ENCODE measurements at regions not wholly inside any gene's neighbourhood (a gene's known extent, or its start where the extent isn't known, plus 50 kb on each side); places are given as distances from the start of the nearest gene placed in this dataset.
"Not testable (repeated sequence)": the region's sequence is repeated elsewhere in the genome, so short reads cannot be mapped to it uniquely, and the experiment has no call there.

GRCh38 chr14:66281036-66281776, 205.0 kb upstream of the CCDC196 start:
- Histone ChIP-seq H3K27ac (no peak overlapping the region), H3K4me3 (no peak overlapping the region)

- Histone ChIP-seq H3K4me3 (no peak overlapping the region), H3K27ac (no peak overlapping the region)
These were observed 201.8 kb upstream of the CCDC196 start for GRCh38 chr14:66284346-66284745.

DNA sequence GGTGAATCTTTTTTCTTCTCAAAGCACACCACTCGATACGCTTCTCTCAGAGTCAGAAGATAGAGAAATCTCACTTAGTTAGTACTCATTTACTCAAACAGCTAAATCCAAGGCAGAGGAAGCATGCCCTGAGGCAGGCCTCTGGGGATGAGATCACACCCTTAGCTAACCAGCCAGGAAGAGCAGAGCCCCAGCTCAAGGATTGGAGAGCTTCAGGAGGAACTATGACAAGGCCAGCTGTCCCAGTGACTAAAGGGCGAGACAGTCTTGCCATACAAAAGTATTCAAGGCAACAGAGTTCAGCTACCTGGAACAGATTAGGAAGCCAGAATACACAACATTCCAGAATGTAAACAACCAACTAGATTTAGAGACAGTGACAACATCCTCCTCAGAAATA, 197.7 kb upstream of the CCDC196 start:
- H3K4me3 ChIP-seq = no peak overlapping the region
- H3K27ac ChIP-seq = no peak overlapping the region

- Histone ChIP-seq H3K4me3 (no peak overlapping the region), H3K27ac (no peak overlapping the region)
These were observed 194.4 kb upstream of the CCDC196 start for GRCh38 chr14:66291756-66292155.

DNA sequence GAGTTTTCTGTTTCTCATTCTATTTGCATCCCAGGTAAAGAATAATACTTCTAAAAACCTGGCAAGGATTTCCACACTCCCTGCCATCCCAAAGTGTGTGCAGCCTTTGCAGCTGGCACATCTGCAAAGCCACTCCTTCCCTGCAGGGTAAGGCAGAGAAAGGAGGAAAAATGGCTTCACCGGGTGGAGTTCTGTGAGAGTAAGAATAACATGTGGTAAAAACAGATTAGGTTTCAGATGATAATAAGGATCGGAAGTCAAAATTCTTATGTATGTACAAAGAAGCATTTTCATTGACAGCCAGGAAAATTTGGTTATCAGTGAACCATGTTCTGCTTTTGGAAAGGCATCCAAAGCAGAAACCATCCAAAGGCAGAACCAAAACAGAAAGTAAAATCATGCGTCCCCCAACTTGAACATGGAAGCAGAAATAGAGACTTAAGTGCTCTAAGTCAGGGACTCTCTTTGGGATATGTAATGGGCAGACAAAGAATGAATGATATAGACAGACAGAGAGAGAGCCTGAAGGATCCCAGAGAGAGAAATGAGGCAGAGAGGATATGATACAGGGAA, 192.6 kb upstream of the CCDC196 start:
- Histone ChIP-seq H3K4me3 (no peak overlapping the region), H3K27ac (no peak overlapping the region)

DNA sequence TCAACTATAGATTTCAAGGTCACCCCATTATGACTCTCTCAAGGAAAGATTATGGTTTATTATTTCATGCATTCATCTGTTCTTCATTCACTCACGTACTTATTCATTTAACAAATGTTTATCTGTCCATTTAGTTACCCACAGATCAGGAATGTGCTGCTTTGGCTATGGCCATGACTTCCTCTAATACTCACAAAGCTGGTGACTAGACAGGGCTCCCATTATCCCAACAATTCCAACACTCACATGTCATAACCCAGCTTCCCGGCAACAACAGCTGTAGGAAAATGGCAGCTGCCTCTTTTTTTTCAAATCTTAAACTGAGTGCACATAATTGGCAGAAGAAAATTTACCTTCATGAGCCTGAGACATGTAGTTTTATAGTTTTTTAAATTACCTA, 190.8 kb upstream of the CCDC196 start:
- Histone ChIP-seq H3K27ac (no peak overlapping the region), H3K4me3 (no peak overlapping the region)

DNA sequence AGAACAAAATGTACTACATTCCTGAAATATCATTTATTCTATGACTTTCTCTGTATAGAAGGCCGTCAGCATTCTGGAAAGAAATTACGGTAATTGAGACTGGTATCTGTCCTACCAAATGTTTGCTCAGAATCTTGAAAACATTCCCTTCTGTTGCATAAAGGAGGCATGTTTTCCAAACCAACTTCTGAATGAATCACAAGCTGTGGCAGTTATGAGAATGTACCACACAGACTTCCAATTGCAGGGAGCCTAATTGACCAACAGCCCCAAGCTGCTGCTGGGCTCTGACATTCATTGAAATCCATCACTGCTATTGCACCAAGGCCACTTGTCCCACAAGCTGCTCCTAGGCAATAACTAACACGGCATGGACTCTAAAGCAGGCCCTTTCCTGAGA, 185.3 kb upstream of the CCDC196 start:
- Histone ChIP-seq H3K27ac (no peak overlapping the region), H3K4me3 (no peak overlapping the region)

- Histone ChIP-seq H3K27ac (no peak overlapping the region), H3K4me3 (no peak overlapping the region)
These were observed 180.1 kb upstream of the CCDC196 start for GRCh38 chr14:66306101-66306500.

DNA sequence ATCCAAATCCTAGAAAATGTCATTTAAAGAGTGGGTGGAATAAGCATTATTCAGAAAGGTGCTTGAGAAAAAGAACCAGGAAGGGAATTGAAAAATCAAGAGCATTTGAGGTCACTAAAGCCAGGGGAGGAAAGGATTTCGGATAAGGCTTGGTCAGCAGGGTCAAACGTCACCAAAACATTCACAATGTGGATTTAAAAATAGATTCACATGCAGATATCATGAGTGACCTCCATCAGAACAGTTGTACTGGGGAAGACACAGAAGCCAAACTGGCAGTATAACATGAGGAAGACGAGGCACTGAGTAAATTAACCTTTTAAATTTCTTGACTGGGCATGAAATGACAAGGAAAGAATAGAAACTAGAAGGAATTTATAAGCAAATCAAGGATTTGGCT, 175.1 kb upstream of the CCDC196 start:
- H3K4me3 ChIP-seq = no peak overlapping the region
- no peak overlapping the region for H3K27ac ChIP-seq

DNA sequence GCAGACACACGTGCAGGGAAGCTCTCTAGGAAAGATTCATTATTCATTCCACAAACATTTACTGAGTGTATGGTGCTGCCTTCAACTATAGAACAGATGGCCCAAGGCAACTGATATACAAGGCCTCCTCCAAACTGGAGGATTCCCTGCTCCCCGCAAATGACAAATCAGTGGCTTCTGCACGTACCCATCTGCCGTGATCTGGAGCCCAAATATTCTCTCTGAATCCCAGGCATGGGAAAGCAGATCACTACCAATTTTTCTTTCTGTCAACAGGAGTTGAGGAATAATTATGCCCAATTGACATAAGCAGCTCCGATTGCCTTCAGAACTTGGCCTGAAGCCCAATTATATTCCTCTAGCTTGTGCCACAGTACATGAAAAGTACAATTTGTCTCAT, 174.2 kb upstream of the CCDC196 start:
- H3K4me3 ChIP-seq = no peak overlapping the region
- H3K27ac ChIP-seq = no peak overlapping the region

GRCh38 chr14:66312451-66312850, 173.7 kb upstream of the CCDC196 start:
- Histone ChIP-seq H3K4me3 (no peak overlapping the region), H3K27ac (no peak overlapping the region)

DNA sequence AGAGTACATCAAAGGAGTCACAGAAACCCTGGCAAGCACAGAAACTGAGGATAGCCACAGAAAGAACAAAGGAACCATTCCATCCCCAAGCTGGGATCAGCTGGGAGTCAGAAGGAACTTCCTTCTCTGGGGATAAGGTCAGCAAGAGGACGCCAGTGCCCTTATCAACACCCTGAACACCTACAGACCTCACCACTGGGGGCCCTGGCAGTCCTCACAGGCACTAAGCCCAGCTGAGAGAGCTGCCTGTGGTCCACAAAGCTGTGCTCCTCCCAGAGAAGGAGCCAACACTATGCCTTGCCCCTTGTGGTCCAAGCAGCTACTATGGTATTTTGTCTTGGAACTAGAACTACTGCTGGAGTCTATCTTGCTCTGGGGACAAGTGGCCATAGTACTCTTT, 171.1 kb upstream of the CCDC196 start:
- no peak overlapping the region for H3K4me3 ChIP-seq
- no peak overlapping the region for H3K27ac ChIP-seq

DNA sequence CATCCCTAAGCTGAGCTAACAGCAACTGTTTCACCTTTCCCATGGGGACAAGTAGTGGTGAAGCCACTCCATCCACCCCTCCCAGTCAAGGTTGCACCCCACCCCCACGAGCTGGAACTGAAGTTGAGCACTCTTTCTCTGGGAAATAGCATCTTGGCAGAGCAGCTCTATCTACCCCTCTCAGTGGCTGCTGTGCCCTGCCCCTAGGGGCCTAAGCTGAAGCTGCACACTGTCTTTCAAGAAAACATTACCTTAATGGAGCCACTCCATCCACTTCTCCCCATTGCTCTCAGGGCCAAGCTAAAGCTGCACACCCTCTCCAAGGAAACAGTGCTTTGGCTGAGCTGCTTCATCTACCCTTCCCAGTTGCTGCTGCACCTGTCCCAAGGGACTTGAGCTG, 170.6 kb upstream of the CCDC196 start:
- H3K27ac ChIP-seq = no peak overlapping the region
- no peak overlapping the region for H3K4me3 ChIP-seq

DNA sequence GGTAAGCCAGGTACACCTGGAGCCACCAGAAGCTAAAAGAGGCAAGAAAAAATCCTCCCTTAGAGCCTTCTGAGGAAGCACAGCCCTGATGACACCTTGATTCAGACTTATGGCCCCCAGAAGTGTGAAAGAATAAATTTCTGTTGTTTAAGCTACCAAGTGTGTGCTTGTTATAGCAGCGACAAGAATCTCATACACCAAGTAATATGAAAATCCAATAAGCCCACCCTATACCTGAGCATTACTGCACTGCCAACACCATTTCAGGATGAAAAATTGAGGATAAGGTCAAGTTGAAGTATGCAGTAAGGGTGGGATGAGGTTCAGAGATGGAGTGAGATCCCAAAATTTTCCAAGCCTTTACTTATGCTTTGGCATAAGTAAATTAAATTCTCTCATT, 163.6 kb upstream of the CCDC196 start:
- no peak overlapping the region for H3K4me3 ChIP-seq
- H3K27ac ChIP-seq = no peak overlapping the region

DNA sequence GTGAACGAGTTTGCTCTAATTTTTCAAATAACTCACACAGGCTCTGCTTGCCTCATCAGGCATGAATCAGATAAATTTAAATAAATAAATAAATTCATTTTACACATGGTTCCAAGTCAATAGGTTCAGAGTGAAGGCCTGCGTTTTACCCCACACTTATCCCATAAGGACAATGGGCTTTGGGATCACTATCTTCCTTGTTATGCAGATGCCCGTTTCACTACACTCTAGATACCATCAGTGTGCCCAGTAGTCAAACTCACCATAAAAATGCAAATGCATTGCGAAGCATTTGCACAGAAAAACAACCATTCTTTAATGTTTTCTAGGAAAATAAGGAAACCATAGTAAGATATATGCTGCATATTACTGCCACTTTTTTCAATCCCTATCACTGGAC, 155.9 kb upstream of the CCDC196 start:
- H3K27ac ChIP-seq = no peak overlapping the region
- no peak overlapping the region for H3K4me3 ChIP-seq

- H3K27ac ChIP-seq = no peak overlapping the region
These were observed 155.3 kb upstream of the CCDC196 start for GRCh38 chr14:66330916-66331315.

GRCh38 chr14:66333293-66333692, 152.9 kb upstream of the CCDC196 start:
- H3K4me3 ChIP-seq, H3K27ac ChIP-seq: not testable (repeated sequence)

More at GRCh38 chr14:66330916-66331315, 155.3 kb upstream of the CCDC196 start:
- H3K4me3 ChIP-seq = no peak overlapping the region

GRCh38 chr14:66341239-66341638, 144.9 kb upstream of the CCDC196 start:
- no peak overlapping the region for H3K27ac ChIP-seq

DNA sequence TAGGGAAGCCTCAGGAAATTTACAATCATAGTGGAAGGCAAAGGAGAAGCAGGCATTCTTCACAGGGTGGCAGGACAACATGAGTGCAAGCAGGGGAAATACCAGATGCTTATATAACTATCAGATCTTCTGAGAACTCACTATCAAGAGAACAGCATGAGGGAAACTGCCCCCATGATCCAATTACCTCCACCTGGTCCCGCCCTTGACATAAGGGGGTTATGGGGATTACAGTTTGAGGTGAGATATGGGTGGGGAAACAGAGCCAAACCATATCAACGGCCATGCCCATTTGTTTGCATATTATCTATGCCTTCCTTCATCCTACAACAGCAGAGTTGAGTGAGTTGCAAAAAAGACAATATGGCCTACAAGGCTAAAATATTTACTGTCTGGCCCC, 140.2 kb upstream of the CCDC196 start:
- Histone ChIP-seq H3K4me3 (no peak overlapping the region), H3K27ac (no peak overlapping the region)

More at GRCh38 chr14:66341239-66341638, 144.9 kb upstream of the CCDC196 start:
- no peak overlapping the region for H3K4me3 ChIP-seq

GRCh38 chr14:66351310-66351709, 134.9 kb upstream of the CCDC196 start:
- no peak overlapping the region for H3K4me3 ChIP-seq

GRCh38 chr14:66359500-66359899, 126.7 kb upstream of the CCDC196 start:
- no peak overlapping the region for H3K4me3 ChIP-seq
- H3K27ac ChIP-seq = no peak overlapping the region

More at GRCh38 chr14:66351310-66351709, 134.9 kb upstream of the CCDC196 start:
- no peak overlapping the region for H3K27ac ChIP-seq
